Fibroblast of villous mesenchyme (primary cell): ENCODE measurements at regions not wholly inside any gene's neighbourhood (a gene's known extent, or its start where the extent isn't known, plus 50 kb on each side); places are given as distances from the start of the nearest gene placed in this dataset.

Experiments used
- DNase-seq: peaks from one replicate; pipeline ENCODE4 v3.0.0-alpha.2; 2010; ENCODE audit warnings: low read depth
- H3K4me3 ChIP-seq: 2 replicates; pipeline ENCODE4 v1.5.1; 2011; ENCODE audit warnings: low read depth, mild to moderate bottlenecking, low read length
- CTCF ChIP-seq: IDR thresholded peaks from 2 replicates; pipeline ENCODE4 v1.5.1; 2012; ENCODE audit warnings: low read depth, mild to moderate bottlenecking, low read length; ENCODE audit not compliant: insufficient read depth

- H3K4me3 ChIP-seq = no peak overlapping the region
- no peak for TF ChIP-seq CTCF
- no peak for DNase-seq
These were observed 409.2 kb downstream of the DIPK2A start for GRCh38 chr3:144380849-144381248.

GRCh38 chr3:144381607-144382006 lies 410.0 kb downstream of the DIPK2A start:
- DNase-seq = no peak
- no peak overlapping the region for H3K4me3 ChIP-seq
- no peak for TF ChIP-seq CTCF

GRCh38 chr3:144384241-144384979 lies 412.8 kb downstream of the DIPK2A start:
- H3K4me3 ChIP-seq = no peak overlapping the region
- TF ChIP-seq CTCF = no peak
- DNase-seq = no peak

- no peak for DNase-seq
- H3K4me3 ChIP-seq = no peak overlapping the region
- TF ChIP-seq CTCF = no peak
These were observed 419.2 kb downstream of the DIPK2A start for GRCh38 chr3:144390786-144391185.

- no peak for DNase-seq
- no peak overlapping the region for H3K4me3 ChIP-seq
- no peak for TF ChIP-seq CTCF
These were observed 419.6 kb downstream of the DIPK2A start for GRCh38 chr3:144391236-144391635.

GRCh38 chr3:144394032-144394431 lies 422.4 kb downstream of the DIPK2A start:
- H3K4me3 ChIP-seq = no peak overlapping the region
- DNase-seq = no peak
- TF ChIP-seq CTCF = no peak

GRCh38 chr3:144402430-144402829 lies 430.8 kb downstream of the DIPK2A start:
- no peak overlapping the region for H3K4me3 ChIP-seq
- no peak for DNase-seq
- TF ChIP-seq CTCF = no peak
